K562 (cell line): ENCODE measurements at regions not wholly inside any gene's neighbourhood (a gene's known extent, or its start where the extent isn't known, plus 50 kb on each side); places are given as distances from the start of the nearest gene placed in this dataset.

Source experiments
- BACH1 ChIP-seq: fragments of 200-800 bp; sonication (Bioruptor generic); IDR thresholded peaks from 2 replicates; pipeline ENCODE4 v1.6.1; 2016; ENCODE audit warnings: missing genetic modification characterization, missing compliant biosample characterization
- BMI1 ChIP-seq: fragments of 150-350 bp; IDR thresholded peaks from 2 replicates; pipeline ENCODE4 v1.6.1; 2014; ENCODE audit warnings: low read length
- FOXK1 ChIP-seq: sonication (generic); formaldehyde crosslinking; IDR thresholded peaks from 2 replicates; pipeline ENCODE4 v1.8.0; 2022; ENCODE audit warnings: missing genetic modification reagents, mild to moderate bottlenecking, borderline replicate concordance
- FOXK2 ChIP-seq, 2 experiments: fragments of 450-650 bp; IDR thresholded peaks in 1 of 2; conservative IDR thresholded peaks in 1 of 2; 2 replicates each; pipeline ENCODE4 v1.6.1; 2016; ENCODE audit warnings: low read depth in 2 of 2, mild to moderate bottlenecking in 1 of 2
- KLF6 ChIP-seq: fragments of 250-450 bp; sonication (Bioruptor Pico); IDR thresholded peaks from 2 replicates; pipeline ENCODE4 v1.4.0; 2020; ENCODE audit warnings: mild to moderate bottlenecking, moderate library complexity, borderline replicate concordance
- POLR3A ChIP-seq: IDR thresholded peaks from 2 replicates; pipeline ENCODE4 v1.6.1; 2011; ENCODE audit warnings: borderline replicate concordance, mild to moderate bottlenecking, moderate library complexity; ENCODE audit not compliant: insufficient read length, insufficient read depth; ENCODE audit errors: extremely low read depth
- ZKSCAN8 ChIP-seq: fragments of 200-800 bp; sonication (Bioruptor generic); IDR thresholded peaks from 2 replicates; pipeline ENCODE4 v1.6.1; 2016; ENCODE audit warnings: missing genetic modification characterization, missing compliant biosample characterization
- ZNF140 ChIP-seq: fragments of 250-450 bp; sonication (Bioruptor Pico); IDR thresholded peaks from 2 replicates; pipeline ENCODE4 v1.8.0; 2021; ENCODE audit warnings: moderate library complexity, mild to moderate bottlenecking, inconsistent platforms
- ZNF282 ChIP-seq: sonication (generic); formaldehyde crosslinking; IDR thresholded peaks from 2 replicates; pipeline ENCODE4 v1.8.1; 2023; ENCODE audit warnings: missing genetic modification reagents
- TF ChIP-seq, protein P1 (sequence below): sonication (generic); formaldehyde crosslinking; IDR thresholded peaks from 2 replicates; pipeline ENCODE4 v1.8.0; 2022; ENCODE audit warnings: mild to moderate bottlenecking, missing genetic modification reagents
- TF ChIP-seq, protein P2 (sequence below): fragments of 450-650 bp; IDR thresholded peaks from 2 replicates; pipeline ENCODE4 v1.6.1; 2016; ENCODE audit warnings: borderline replicate concordance

DNA sequence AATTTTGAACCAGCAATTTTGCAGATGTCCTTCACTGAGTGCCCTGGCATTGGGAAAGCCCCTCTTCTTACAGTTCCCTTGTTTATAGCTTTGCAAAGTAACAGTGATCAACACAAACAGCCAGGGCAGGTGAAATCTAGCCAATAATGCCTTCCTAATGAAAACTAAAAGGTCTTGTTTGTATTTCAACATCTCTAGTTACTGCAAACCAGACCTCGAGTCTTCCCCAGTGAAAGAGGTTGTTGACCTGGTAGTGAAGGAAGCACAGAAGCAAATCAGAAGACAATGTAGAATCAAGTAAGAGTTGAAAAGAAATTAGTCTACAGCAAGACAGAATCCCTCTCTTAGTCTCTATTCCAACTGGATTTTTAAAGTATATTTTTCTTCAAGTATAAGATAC is 231.2 kb downstream of the SNX13 start:
- no peak for TF ChIP-seq ZNF282 (CRISPR knock-in tag)
- TF ChIP-seq, protein P1, sequence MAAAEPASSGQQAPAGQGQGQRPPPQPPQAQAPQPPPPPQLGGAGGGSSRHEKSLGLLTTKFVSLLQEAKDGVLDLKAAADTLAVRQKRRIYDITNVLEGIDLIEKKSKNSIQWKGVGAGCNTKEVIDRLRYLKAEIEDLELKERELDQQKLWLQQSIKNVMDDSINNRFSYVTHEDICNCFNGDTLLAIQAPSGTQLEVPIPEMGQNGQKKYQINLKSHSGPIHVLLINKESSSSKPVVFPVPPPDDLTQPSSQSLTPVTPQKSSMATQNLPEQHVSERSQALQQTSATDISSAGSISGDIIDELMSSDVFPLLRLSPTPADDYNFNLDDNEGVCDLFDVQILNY (CRISPR knock-in tag), result no peak
- TF ChIP-seq, protein P2, sequence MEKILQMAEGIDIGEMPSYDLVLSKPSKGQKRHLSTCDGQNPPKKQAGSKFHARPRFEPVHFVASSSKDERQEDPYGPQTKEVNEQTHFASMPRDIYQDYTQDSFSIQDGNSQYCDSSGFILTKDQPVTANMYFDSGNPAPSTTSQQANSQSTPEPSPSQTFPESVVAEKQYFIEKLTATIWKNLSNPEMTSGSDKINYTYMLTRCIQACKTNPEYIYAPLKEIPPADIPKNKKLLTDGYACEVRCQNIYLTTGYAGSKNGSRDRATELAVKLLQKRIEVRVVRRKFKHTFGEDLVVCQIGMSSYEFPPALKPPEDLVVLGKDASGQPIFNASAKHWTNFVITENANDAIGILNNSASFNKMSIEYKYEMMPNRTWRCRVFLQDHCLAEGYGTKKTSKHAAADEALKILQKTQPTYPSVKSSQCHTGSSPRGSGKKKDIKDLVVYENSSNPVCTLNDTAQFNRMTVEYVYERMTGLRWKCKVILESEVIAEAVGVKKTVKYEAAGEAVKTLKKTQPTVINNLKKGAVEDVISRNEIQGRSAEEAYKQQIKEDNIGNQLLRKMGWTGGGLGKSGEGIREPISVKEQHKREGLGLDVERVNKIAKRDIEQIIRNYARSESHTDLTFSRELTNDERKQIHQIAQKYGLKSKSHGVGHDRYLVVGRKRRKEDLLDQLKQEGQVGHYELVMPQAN, result no peak
- TF ChIP-seq FOXK2 (conservative IDR thresholded peaks at IDR 0.05 in 1 of 2, IDR thresholded peaks at IDR 0.05 in 1 of 2; ENCODE audit: low read depth in 2 of 2), result no peak
- no peak for TF ChIP-seq KLF6 (CRISPR knock-in tag)
- no peak for TF ChIP-seq POLR3A
- no peak for TF ChIP-seq ZKSCAN8 (CRISPR knock-in tag)
- TF ChIP-seq BMI1, result no peak
- TF ChIP-seq FOXK1 (CRISPR knock-in tag), result no peak
- no peak for TF ChIP-seq BACH1 (tag)
- no peak for TF ChIP-seq ZNF140
